H1 (cell line): ENCODE measurements at regions not wholly inside any gene's neighbourhood (a gene's known extent, or its start where the extent isn't known, plus 50 kb on each side); places are given as distances from the start of the nearest gene placed in this dataset.

Source experiments
- CTCF ChIA-PET: fragments of 300-600 bp; sonication (Branson Sonifier 250); formaldehyde crosslinking; loops from one replicate; lab custom pipeline; 2021; ENCODE audit not compliant: partially characterized antibody; lab: Charles Lee
- POLR2A ChIA-PET: fragments of 300-600 bp; sonication (Branson Sonifier 250); formaldehyde crosslinking; loops from one replicate; lab custom pipeline; 2021; ENCODE audit warnings: inconsistent platforms; ENCODE audit not compliant: partially characterized antibody; lab: Charles Lee
- DNase-seq, 2 experiments: peaks; one replicate each; pipeline versions ENCODE4 v3.0.0 to v3.0.0-alpha.2; 2010 to 2022; ENCODE audit warnings: low spot score in 2 of 2, low read depth in 1 of 2, mixed read lengths in 1 of 2
- FAIRE-seq: peaks from 2 replicates; lab custom pipeline; 2011; peaks lifted over from hg19 to GRCh38; lab: Jason Lieb, UNC
- H2AFZ ChIP-seq: 2 replicates; pipeline ENCODE4 v1.8.1; 2012; ENCODE audit warnings: low read length, inconsistent platforms
- H2AK5ac ChIP-seq: 2 replicates; pipeline ENCODE4 v1.6.1; 2013; ENCODE audit warnings: low read depth, low read length
- H2BK120ac ChIP-seq: replicated peaks from 2 replicates; pipeline ENCODE3; 2013; ENCODE audit warnings: low read depth, low read length, inconsistent platforms
- H2BK12ac ChIP-seq: 2 replicates; pipeline ENCODE4 v1.6.1; 2013; ENCODE audit warnings: low read depth, low read length
- H2BK15ac ChIP-seq: 2 replicates; pipeline ENCODE4 v1.6.1; 2013; ENCODE audit warnings: low read length
- H2BK20ac ChIP-seq: 2 replicates; pipeline ENCODE4 v1.6.1; 2013; ENCODE audit warnings: low read length
- H2BK5ac ChIP-seq: 2 replicates; pipeline ENCODE4 v1.6.1; 2013; ENCODE audit warnings: low read depth, low read length
- H3K14ac ChIP-seq: 2 replicates; pipeline ENCODE4 v1.6.1; 2013; ENCODE audit warnings: inconsistent platforms; ENCODE audit not compliant: insufficient read length
- H3K18ac ChIP-seq: 2 replicates; pipeline ENCODE4 v1.6.1; 2013; ENCODE audit warnings: low read length; ENCODE audit errors: extremely low read depth
- H3K23ac ChIP-seq: 2 replicates; pipeline ENCODE4 v1.6.1; 2013; ENCODE audit warnings: inconsistent platforms; ENCODE audit not compliant: insufficient read length
- H3K23me2 ChIP-seq: 2 replicates; pipeline ENCODE4 v1.6.1; 2013; ENCODE audit warnings: low read depth, low read length
- H3K27ac ChIP-seq: 2 replicates; pipeline ENCODE4 v1.6.1; 2011; ENCODE audit warnings: low read depth, low read length, inconsistent platforms
- H3K27me3 ChIP-seq, 4 experiments: replicated peaks in 1 of 4; 1 replicate in 1 of 4; 2 replicates in 3 of 4; pipeline versions ENCODE4 v1.6.1 to v1.8.1; 2011 to 2013; ENCODE audit warnings: low read length in 3 of 4, mild to moderate bottlenecking in 3 of 4, inconsistent platforms in 2 of 4, mixed read lengths in 2 of 4, moderate library complexity in 1 of 4; ENCODE audit not compliant: control insufficient read depth in 3 of 4, insufficient read depth in 3 of 4; ENCODE audit errors: extremely low read depth in 1 of 4
- H3K36me3 ChIP-seq, 4 experiments: 2 replicates each; pipeline versions ENCODE4 v1.6.1 to v1.8.1; 2011 to 2013; ENCODE audit warnings: mild to moderate bottlenecking in 4 of 4, low read length in 3 of 4, moderate library complexity in 2 of 4, control low read depth in 1 of 4, inconsistent platforms in 1 of 4; ENCODE audit not compliant: insufficient read depth in 4 of 4, control insufficient read depth in 2 of 4
- H3K4ac ChIP-seq: replicated peaks from 2 replicates; pipeline ENCODE3; 2013; ENCODE audit warnings: low read length, low read depth, mixed read lengths, inconsistent platforms; ENCODE audit not compliant: insufficient read length
- H3K4me1 ChIP-seq, 4 experiments: replicated peaks in 1 of 4; 1 replicate in 1 of 4; 2 replicates in 3 of 4; pipeline versions ENCODE4 v1.6.1 to v1.8.1; 2011 to 2013; ENCODE audit warnings: low read length in 3 of 4, inconsistent platforms in 2 of 4, mixed read lengths in 1 of 4; ENCODE audit not compliant: insufficient read depth in 4 of 4, control insufficient read depth in 3 of 4
- H3K4me2 ChIP-seq, 2 experiments: 2 replicates each; pipeline versions ENCODE4 v1.6.1 to v1.8.1; 2011 to 2013; ENCODE audit warnings: low read depth in 2 of 2, low read length in 2 of 2, control low read depth in 1 of 2, inconsistent platforms in 1 of 2, mild to moderate bottlenecking in 1 of 2; ENCODE audit not compliant: insufficient read depth in 1 of 2
- H3K4me3 ChIP-seq, 4 experiments: fragments of 200-600, 300-600 bp in 1 of 4; sonication (generic), shearing (Covaris generic), sonication (Bioruptor Twin) in 1 of 4; 2 replicates each; pipeline versions ENCODE4 v1.5.1 to v1.8.1; 2011 to 2016; ENCODE audit warnings: low read length in 4 of 4, low read depth in 3 of 4, control low read depth in 2 of 4, inconsistent platforms in 2 of 4, mild to moderate bottlenecking in 2 of 4, mixed read lengths in 1 of 4, moderate library complexity in 1 of 4; ENCODE audit not compliant: insufficient read depth in 2 of 4; ENCODE audit errors: extremely low read depth in 1 of 4
- H3K56ac ChIP-seq: replicated peaks from 2 replicates; pipeline ENCODE3; 2013; ENCODE audit warnings: low read depth, mild to moderate bottlenecking, mixed read lengths, low read length, inconsistent platforms; ENCODE audit not compliant: insufficient read length
- H3K79me1 ChIP-seq: 2 replicates; pipeline ENCODE4 v1.6.1; 2013; ENCODE audit warnings: low read depth, low read length, control low read depth
- H3K79me2 ChIP-seq, 2 experiments: 2 replicates each; pipeline versions ENCODE4 v1.6.1 to v1.8.1; 2012 to 2013; ENCODE audit warnings: low read length in 2 of 2, mild to moderate bottlenecking in 2 of 2, inconsistent platforms in 1 of 2; ENCODE audit not compliant: insufficient read depth in 2 of 2, control insufficient read depth in 1 of 2
- H3K9ac ChIP-seq, 4 experiments: replicated peaks in 1 of 4; 1 replicate in 1 of 4; 2 replicates in 3 of 4; pipeline versions ENCODE4 v1.6.1 to v1.8.1; 2011 to 2013; ENCODE audit warnings: low read depth in 3 of 4, low read length in 3 of 4, control low read depth in 2 of 4, mild to moderate bottlenecking in 2 of 4, moderate library complexity in 2 of 4, inconsistent platforms in 1 of 4; ENCODE audit errors: extremely low read depth in 1 of 4
- H3K9me3 ChIP-seq, 2 experiments: 2 replicates each; pipeline versions ENCODE4 v1.6.1 to v1.8.1; 2012 to 2013; ENCODE audit warnings: mild to moderate bottlenecking in 2 of 2, moderate library complexity in 2 of 2, control low read depth in 1 of 2, inconsistent platforms in 1 of 2, low read depth in 1 of 2, low read length in 1 of 2, mixed read lengths in 1 of 2; ENCODE audit not compliant: insufficient read depth in 2 of 2
- H4K20me1 ChIP-seq, 2 experiments: replicated peaks in 1 of 2; 2 replicates each; pipeline versions ENCODE3 to v1.8.1; 2011 to 2013; ENCODE audit warnings: inconsistent platforms in 2 of 2, low read length in 2 of 2, mild to moderate bottlenecking in 1 of 2; ENCODE audit not compliant: insufficient read depth in 2 of 2, control insufficient read depth in 1 of 2
- H4K5ac ChIP-seq: 2 replicates; pipeline ENCODE4 v1.6.1; 2013; ENCODE audit warnings: low read length, low read depth, mixed read lengths, inconsistent platforms; ENCODE audit not compliant: insufficient read length
- H4K8ac ChIP-seq: 2 replicates; pipeline ENCODE4 v1.8.0; 2013; ENCODE audit warnings: mild to moderate bottlenecking, moderate library complexity, low read length, inconsistent platforms; ENCODE audit not compliant: insufficient read depth; ENCODE audit errors: extremely low read depth
- H4K91ac ChIP-seq: replicated peaks from 2 replicates; pipeline ENCODE3; 2013; ENCODE audit warnings: low read length, mixed read lengths, inconsistent platforms; ENCODE audit not compliant: insufficient read length
- ASH2L ChIP-seq: fragments of 200-600, 300-600 bp; sonication (generic); IDR thresholded peaks from one replicate; pipeline ENCODE4 v1.7.1; 2017; ENCODE audit warnings: low read length
- CEBPB ChIP-seq: IDR thresholded peaks from 2 replicates; pipeline ENCODE4 v1.6.1; 2012; ENCODE audit warnings: low read depth, low read length
- EZH2 ChIP-seq: fragments of 200-600 bp; sonication (generic); IDR thresholded peaks from 2 replicates; pipeline ENCODE4 v1.7.1; 2012; ENCODE audit warnings: low read depth, mild to moderate bottlenecking, moderate library complexity, low read length, inconsistent platforms; ENCODE audit not compliant: severe bottlenecking
- HDAC2 ChIP-seq, 2 experiments: fragments of 300-600 bp in 1 of 2; sonication (generic) in 1 of 2; IDR thresholded peaks; 2 replicates each; pipeline ENCODE4 v1.6.1; 2011 to 2012; ENCODE audit warnings: low read depth in 2 of 2, low read length in 2 of 2, mild to moderate bottlenecking in 2 of 2, moderate library complexity in 2 of 2, borderline replicate concordance in 1 of 2, inconsistent platforms in 1 of 2
- JUND ChIP-seq: IDR thresholded peaks from 2 replicates; pipeline ENCODE4 v1.6.1; 2011; ENCODE audit warnings: mild to moderate bottlenecking, improper control_type of control experiment, low read length
- POLR2A ChIP-seq, 2 experiments: IDR thresholded peaks; 1 replicate in 1 of 2; 2 replicates in 1 of 2; pipeline ENCODE4 v1.6.1; 2011; ENCODE audit warnings: low read depth in 2 of 2, low read length in 2 of 2, mild to moderate bottlenecking in 2 of 2; ENCODE audit errors: control extremely low read depth in 1 of 2
- SAP30 ChIP-seq: fragments of 300-600 bp; sonication (generic); IDR thresholded peaks from 2 replicates; pipeline ENCODE4 v1.7.1; 2012; ENCODE audit warnings: low read length, moderate library complexity, mild to moderate bottlenecking, inconsistent platforms; ENCODE audit not compliant: insufficient read depth, insufficient replicate concordance
- SIN3A ChIP-seq, 2 experiments: IDR thresholded peaks in 1 of 2; conservative IDR thresholded peaks in 1 of 2; 2 replicates each; pipeline ENCODE4 v1.6.1; 2011 to 2012; ENCODE audit warnings: low read length in 2 of 2, improper control_type of control experiment in 1 of 2, low read depth in 1 of 2, mild to moderate bottlenecking in 1 of 2
- WGBS, 2 experiments: shearing (Covaris generic) in 1 of 2; methylation state at CpG; one replicate each; pipeline versions ENCODE4 v1.1.6 to v1.1.7; 2013 to 2015; ENCODE audit warnings: low lambda C conversion rate in 2 of 2, mixed read lengths in 2 of 2, inconsistent platforms in 1 of 2, low coverage in 1 of 2, missing lambda C conversion rate in 1 of 2; ENCODE audit not compliant: insufficient replicate concordance in 2 of 2, insufficient coverage in 1 of 2, insufficient read length in 1 of 2; ENCODE audit errors: extremely low coverage in 1 of 2, missing lambda C conversion rate in 1 of 2; 5-methylcytosine and 5-hydroxymethylcytosine counted together

- no peak overlapping the region for H3K56ac ChIP-seq
- no peaks in the 10 kb centered on the region for H3K4me1 ChIP-seq
- FAIRE-seq, result peak; percentile 66
- no peak overlapping the region for H3K4me3 ChIP-seq
- H3K27ac ChIP-seq, result no peak overlapping the region
- H3K23ac ChIP-seq, result no peak overlapping the region
- H4K20me1 ChIP-seq, result no peaks in the 10 kb centered on the region
- ChIA-PET POLR2A (no interaction called here), CTCF (no interaction called here)
- no peak overlapping the region for H2BK15ac ChIP-seq
- no peak overlapping the region for H4K8ac ChIP-seq
- no peak overlapping the region for H2AFZ ChIP-seq
- H3K79me1 ChIP-seq, result no peaks in the 10 kb centered on the region
- no peaks in the 10 kb centered on the region for H3K79me2 ChIP-seq
- TF ChIP-seq POLR2A (IDR thresholded peaks at IDR 0.05; ENCODE audit: control extremely low read depth in 1 of 2, low read depth in 2 of 2, low read length in 2 of 2), result no peak
- TF ChIP-seq ASH2L, result no peak
- no peak for TF ChIP-seq SAP30
- no peak for TF ChIP-seq CEBPB
- no peak for TF ChIP-seq SIN3A (conservative IDR thresholded peaks at IDR 0.05 in 1 of 2, IDR thresholded peaks at IDR 0.05 in 1 of 2; ENCODE audit: low read depth in 1 of 2, low read length in 2 of 2)
- no peak for TF ChIP-seq HDAC2 (IDR thresholded peaks at IDR 0.05; ENCODE audit: borderline replicate concordance in 1 of 2, low read depth in 2 of 2, low read length in 2 of 2)
- no peak for TF ChIP-seq JUND
- TF ChIP-seq EZH2, result no peak
- no peak for DNase-seq
- H3K36me3 ChIP-seq, result peaks cover 0 to 13% (median 2%) of the 10 kb centered on the region in 4 experiments; a peak in 2 of 8 replicates
- no peaks in the 10 kb centered on the region for H3K27me3 ChIP-seq
- no peak overlapping the region for H4K5ac ChIP-seq
- H2BK120ac ChIP-seq, result no peak overlapping the region
- H3K9ac ChIP-seq, result no peak overlapping the region
- 90% methylated on average over 9 of the region's 9 CpGs; no CpG with 5 or more reads in 1 of the 2 experiments for WGBS, 2 experiments
- no peaks in the 10 kb centered on the region for H3K23me2 ChIP-seq
- no peak overlapping the region for H2BK5ac ChIP-seq
- no peak overlapping the region for H3K4ac ChIP-seq
- no peak overlapping the region for H2AK5ac ChIP-seq
- H2BK12ac ChIP-seq, result no peak overlapping the region
- no peak overlapping the region for H4K91ac ChIP-seq
- no peak overlapping the region for H2BK20ac ChIP-seq
- no peak overlapping the region for H3K14ac ChIP-seq
- H3K9me3 ChIP-seq, result peaks cover 7% of the 10 kb centered on the region in 2 experiments; a peak in 2 of 4 replicates
- H3K18ac ChIP-seq, result no peak overlapping the region
- H3K4me2 ChIP-seq, result no peak overlapping the region
Observed at GRCh38 chr6:22087960-22088706, 208.7 kb downstream of the PRL start.
